RWPE2 (cell line): ENCODE measurements at regions not wholly inside any gene's neighbourhood (a gene's known extent, or its start where the extent isn't known, plus 50 kb on each side); places are given as distances from the start of the nearest gene placed in this dataset.

Source experiments
- ATAC-seq: fragments of 200-7000 bp; cut with Tn5 transposase; 3 replicates; pipeline ENCODE4 v1.9.1; 2021; ENCODE audit warnings: low read depth
- DNase-seq: peaks from one replicate; pipeline ENCODE4 v3.0.0-alpha.2; 2020; ENCODE audit warnings: low spot score
- H3K27ac ChIP-seq: fragments of 450-650 bp; 2 replicates; pipeline ENCODE4 v1.5.1; 2017; ENCODE audit warnings: mild to moderate bottlenecking; ENCODE audit not compliant: poor library complexity, severe bottlenecking
- H3K27me3 ChIP-seq: fragments of 250-450 bp; sonication (Bioruptor Pico); 2 replicates; pipeline ENCODE4 v1.5.1; 2021; ENCODE audit warnings: mild to moderate bottlenecking, moderate library complexity; ENCODE audit not compliant: insufficient read depth, poor library complexity, severe bottlenecking
- H3K36me3 ChIP-seq: fragments of 250-450 bp; sonication (Bioruptor Pico); 2 replicates; pipeline ENCODE4 v1.5.1; 2020; ENCODE audit warnings: low read depth, mild to moderate bottlenecking, moderate library complexity
- H3K4me1 ChIP-seq: fragments of 250-450 bp; sonication (Bioruptor Pico); 2 replicates; pipeline ENCODE4 v1.5.1; 2021; ENCODE audit warnings: mild to moderate bottlenecking, moderate library complexity; ENCODE audit not compliant: insufficient read depth, poor library complexity, severe bottlenecking
- H3K4me3 ChIP-seq: fragments of 250-450 bp; sonication (Bioruptor Pico); 2 replicates; pipeline ENCODE4 v1.5.1; 2021; ENCODE audit warnings: mild to moderate bottlenecking, moderate library complexity; ENCODE audit not compliant: severe bottlenecking
- H3K9me3 ChIP-seq: fragments of 250-450 bp; sonication (Bioruptor Pico); 2 replicates; pipeline ENCODE4 v1.5.1; 2021; ENCODE audit warnings: mild to moderate bottlenecking, moderate library complexity; ENCODE audit not compliant: severe bottlenecking
- TF ChIP-seq, protein P1 (sequence below): fragments of 450-650 bp; IDR thresholded peaks from one replicate; pipeline ENCODE4 v1.5.1; 2017; ENCODE audit warnings: mild to moderate bottlenecking, moderate library complexity; ENCODE audit not compliant: poor library complexity, severe bottlenecking

GRCh38 chr6:121521164-121521555 is 85.7 kb downstream of the GJA1 start:
- TF ChIP-seq, protein P1, sequence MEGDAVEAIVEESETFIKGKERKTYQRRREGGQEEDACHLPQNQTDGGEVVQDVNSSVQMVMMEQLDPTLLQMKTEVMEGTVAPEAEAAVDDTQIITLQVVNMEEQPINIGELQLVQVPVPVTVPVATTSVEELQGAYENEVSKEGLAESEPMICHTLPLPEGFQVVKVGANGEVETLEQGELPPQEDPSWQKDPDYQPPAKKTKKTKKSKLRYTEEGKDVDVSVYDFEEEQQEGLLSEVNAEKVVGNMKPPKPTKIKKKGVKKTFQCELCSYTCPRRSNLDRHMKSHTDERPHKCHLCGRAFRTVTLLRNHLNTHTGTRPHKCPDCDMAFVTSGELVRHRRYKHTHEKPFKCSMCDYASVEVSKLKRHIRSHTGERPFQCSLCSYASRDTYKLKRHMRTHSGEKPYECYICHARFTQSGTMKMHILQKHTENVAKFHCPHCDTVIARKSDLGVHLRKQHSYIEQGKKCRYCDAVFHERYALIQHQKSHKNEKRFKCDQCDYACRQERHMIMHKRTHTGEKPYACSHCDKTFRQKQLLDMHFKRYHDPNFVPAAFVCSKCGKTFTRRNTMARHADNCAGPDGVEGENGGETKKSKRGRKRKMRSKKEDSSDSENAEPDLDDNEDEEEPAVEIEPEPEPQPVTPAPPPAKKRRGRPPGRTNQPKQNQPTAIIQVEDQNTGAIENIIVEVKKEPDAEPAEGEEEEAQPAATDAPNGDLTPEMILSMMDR = no peak
- H3K4me3 ChIP-seq = no peak overlapping the region

GRCh38 chr6:121522265-121522664 is 86.8 kb downstream of the GJA1 start:
- Histone ChIP-seq H3K27me3 (no peaks in the 10 kb centered on the region), H3K4me3 (no peak overlapping the region), H3K27ac (peak overlapping the region; percentile 35), H3K4me1 (peaks cover 5% of the 10 kb centered on the region), H3K9me3 (no peaks in the 10 kb centered on the region), H3K36me3 (no peaks in the 10 kb centered on the region)
- ATAC-seq = peak; percentile 100
- no peak for DNase-seq
- TF ChIP-seq, protein P1 = no peak

More at GRCh38 chr6:121521164-121521555, 85.7 kb downstream of the GJA1 start:
- no peaks in the 10 kb centered on the region for H3K27me3 ChIP-seq
- ATAC-seq (no peak), DNase-seq (no peak)
- no peaks in the 10 kb centered on the region for H3K36me3 ChIP-seq
- peaks cover 5% of the 10 kb centered on the region for H3K4me1 ChIP-seq
- no peaks in the 10 kb centered on the region for H3K9me3 ChIP-seq
- H3K27ac ChIP-seq = no peak overlapping the region

- TF ChIP-seq, protein P1 = no peak
- Histone ChIP-seq H3K36me3 (no peaks in the 10 kb centered on the region), H3K4me1 (peaks cover 5% of the 10 kb centered on the region), H3K27me3 (no peaks in the 10 kb centered on the region), H3K9me3 (no peaks in the 10 kb centered on the region), H3K27ac (peak overlapping the region; percentile 35), H3K4me3 (no peak overlapping the region)
- DNase-seq (no peak), ATAC-seq (no peak)
Observed at GRCh38 chr6:121522771-121523386, 87.4 kb downstream of the GJA1 start.

- H3K27me3 ChIP-seq = no peaks in the 10 kb centered on the region
- H3K27ac ChIP-seq = no peak overlapping the region
- H3K9me3 ChIP-seq = no peaks in the 10 kb centered on the region
- no peak overlapping the region for H3K4me3 ChIP-seq
- ATAC-seq (no peak), DNase-seq (no peak)
- no peaks in the 10 kb centered on the region for H3K36me3 ChIP-seq
- TF ChIP-seq, protein P1 = no peak
- peaks cover 5% of the 10 kb centered on the region for H3K4me1 ChIP-seq
Observed at GRCh38 chr6:121523628-121524027, 88.2 kb downstream of the GJA1 start.

- Histone ChIP-seq H3K9me3 (no peaks in the 10 kb centered on the region), H3K4me1 (peaks cover 5% of the 10 kb centered on the region), H3K4me3 (no peak overlapping the region), H3K27me3 (no peaks in the 10 kb centered on the region), H3K27ac (no peak overlapping the region), H3K36me3 (no peaks in the 10 kb centered on the region)
- no peak for DNase-seq
- ATAC-seq = no peak
- TF ChIP-seq, protein P1 = no peak
Observed at GRCh38 chr6:121526282-121526681, 90.8 kb downstream of the GJA1 start.
